Ovary (tissue), 7 donors: ENCODE measurements at regions not wholly inside any gene's neighbourhood (a gene's known extent, or its start where the extent isn't known, plus 50 kb on each side); places are given as distances from the start of the nearest gene placed in this dataset.

ENCODE experiments used
- DNase-seq, 5 donors: peaks; one replicate each; pipeline ENCODE4 v3.0.0-alpha.2; 2019 to 2020
- H3K27ac ChIP-seq, 2 donors: fragments of 200-600 bp; one replicate each; pipeline versions ENCODE4 v1.5.1 to v1.8.0; 2019 to 2022
- H3K27me3 ChIP-seq: fragments of 200-600 bp; one replicate; pipeline ENCODE4 v1.8.0; 2022
- H3K36me3 ChIP-seq: fragments of 200-600 bp; sonication (generic); one replicate; pipeline ENCODE4 v1.5.1; 2019
- H3K4me1 ChIP-seq: one replicate; pipeline ENCODE4 v1.8.1; 2013; ENCODE audit warnings: mild to moderate bottlenecking, moderate library complexity; ENCODE audit not compliant: insufficient read depth
- H3K4me3 ChIP-seq: fragments of 200-600 bp; sonication (generic); one replicate; pipeline ENCODE4 v1.5.1; 2017
- H3K9me3 ChIP-seq, 2 donors: fragments of 200-600 bp in 1 of 2; sonication (generic) in 1 of 2; one replicate each; pipeline versions ENCODE4 v1.5.1 to v1.8.1; 2013 to 2019; ENCODE audit warnings: mild to moderate bottlenecking in 1 of 2, moderate library complexity in 1 of 2
- CTCF ChIP-seq, 3 donors: fragments of 450-650 bp in 2 of 3; fragments of 200-600 bp in 1 of 3; IDR thresholded peaks; one replicate each; pipeline versions ENCODE4 v1.5.1 to v1.8.0; 2016 to 2022; ENCODE audit warnings: antibody characterized with exemption in 3 of 3, mild to moderate bottlenecking in 1 of 3
- EP300 ChIP-seq: sonication (generic); formaldehyde crosslinking; IDR thresholded peaks from one replicate; pipeline ENCODE4 v1.6.1; 2017; ENCODE audit warnings: antibody characterized with exemption
- POLR2A ChIP-seq: fragments of 450-650 bp; IDR thresholded peaks from one replicate; pipeline ENCODE4 v1.6.1; 2017; ENCODE audit warnings: antibody characterized with exemption, mild to moderate bottlenecking, moderate library complexity
- WGBS, 3 donors: extraction: QIAGEN DNeasy Blood & Tissue Kit in 1 of 3; methylation state at CpG; one replicate each; pipeline versions ENCODE4 v1.1.5 to v1.1.7; 2013 to 2017; 5-methylcytosine and 5-hydroxymethylcytosine counted together
- intact Hi-C, 4 donors: fragments of 100-400 bp; cut with DNase I; formaldehyde crosslinking; loops; one replicate each; pipeline versions ENCODE4 v1.11.0 to v1.15.1; 2022 to 2023
- donor health status: DM: no; HTN: no; CAD: no; lungs with moderate emphysema.
- donor health status: DM: no; HTN: no; CAD: no.
- donor health status: Bipolar disorder and iron deficiency.
- donor health status: DM: no; HTN: no; CAD: no.
- donor health status: DM: yes; HTN: yes; CAD: no.

DNA sequence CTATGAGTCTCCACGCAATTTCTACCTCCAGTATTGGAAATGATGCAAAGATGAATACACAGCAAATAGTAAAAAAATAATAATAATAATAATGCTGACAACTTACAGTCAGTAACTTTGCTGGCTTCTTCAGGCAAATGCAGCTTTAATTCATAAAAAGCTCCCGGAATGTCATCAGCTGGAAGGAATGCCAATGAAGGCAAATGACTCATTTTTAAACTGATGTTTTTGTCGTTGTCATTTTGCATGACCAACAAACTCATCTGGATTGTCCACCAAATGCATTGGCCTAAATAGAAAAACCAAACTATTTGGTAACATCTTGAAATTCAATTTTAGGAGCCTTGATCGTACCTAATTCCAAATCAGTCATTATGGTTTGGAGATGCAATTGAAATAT is 217.1 kb downstream of the ALDH8A1 start:
- no peak for TF ChIP-seq POLR2A
- TF ChIP-seq CTCF (IDR thresholded peaks at IDR 0.05), result no peak
- 65 to 94% (median 78%) methylated on average over 4 of the region's 4 CpGs for WGBS, 3 donors
- Histone ChIP-seq H3K36me3 (no peaks in the 10 kb centered on the region), H3K27me3 (no peaks in the 10 kb centered on the region), H3K9me3 (no peaks in the 10 kb centered on the region), H3K27ac (no peak overlapping the region), H3K4me3 (no peak overlapping the region), H3K4me1 (no peaks in the 10 kb centered on the region)
- no peak for DNase-seq
- intact Hi-C loops, result no loop called here

DNA sequence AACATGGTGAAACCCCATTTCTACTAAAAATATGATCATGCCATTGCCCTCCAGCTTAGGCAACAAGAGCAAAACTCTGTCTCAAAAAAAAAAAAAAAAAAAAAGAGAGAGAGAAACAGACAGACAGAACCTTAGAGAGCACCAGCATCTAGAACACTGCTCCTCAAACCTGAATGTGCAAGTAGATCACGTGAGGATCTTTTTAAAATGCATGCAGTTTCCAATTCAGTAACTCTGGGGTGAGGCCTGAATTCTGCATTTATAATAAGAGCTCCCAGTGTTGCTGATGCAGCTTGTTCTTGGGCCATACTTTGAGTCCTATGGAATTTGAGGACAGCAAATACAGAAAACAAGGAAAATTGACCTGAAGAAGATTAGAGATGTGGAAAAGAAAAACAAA is 218.3 kb downstream of the ALDH8A1 start:
- Histone ChIP-seq H3K9me3 (no peaks in the 10 kb centered on the region), H3K4me1 (no peaks in the 10 kb centered on the region), H3K27me3 (no peaks in the 10 kb centered on the region), H3K4me3 (no peak overlapping the region), H3K27ac (no peak overlapping the region), H3K36me3 (no peaks in the 10 kb centered on the region)
- 89 to 100% (median 96%) methylated on average over 1 of the region's 1 CpG for WGBS, 3 donors
- no peak for TF ChIP-seq CTCF (IDR thresholded peaks at IDR 0.05)
- TF ChIP-seq EP300, result no peak
- TF ChIP-seq POLR2A, result no peak
- intact Hi-C loops, result no loop called here
- no peak for DNase-seq

DNA sequence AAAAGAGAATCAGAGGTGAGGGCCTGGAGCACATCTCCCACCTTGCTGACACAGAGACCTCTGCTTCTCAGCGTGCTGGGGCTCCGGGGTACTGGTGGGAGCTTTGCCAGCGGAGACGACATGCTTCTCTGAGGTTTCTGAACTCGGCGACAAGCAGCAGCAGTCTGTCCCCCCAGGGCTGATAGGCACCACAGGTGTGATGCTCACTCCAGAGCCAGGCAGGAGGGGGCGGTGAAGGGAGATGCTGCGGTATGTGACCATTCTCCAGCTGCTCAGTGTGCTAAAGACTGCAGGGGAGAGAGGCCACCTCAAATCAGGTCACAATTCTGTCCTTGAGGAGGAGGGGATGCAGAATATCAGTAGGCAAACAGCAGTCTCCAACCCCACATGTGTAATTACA is 219.9 kb downstream of the ALDH8A1 start:
- no peaks in the 10 kb centered on the region for H3K4me1 ChIP-seq
- H3K4me3 ChIP-seq, result no peak overlapping the region
- no peak for DNase-seq
- H3K27ac ChIP-seq, result no peak overlapping the region
- intact Hi-C loops, result no loop called here
- no peaks in the 10 kb centered on the region for H3K27me3 ChIP-seq
- H3K36me3 ChIP-seq, result no peaks in the 10 kb centered on the region
- H3K9me3 ChIP-seq, result no peaks in the 10 kb centered on the region
- 87 to 88% (median 88%) methylated on average over 8 of the region's 8 CpGs for WGBS, 3 donors
- TF ChIP-seq POLR2A (no peak), EP300 (no peak), CTCF (IDR thresholded peaks at IDR 0.05) (no peak)

- no peak for DNase-seq
- H3K27ac ChIP-seq, result no peak overlapping the region
- WGBS, 3 donors, result 59 to 75% (median 68%) methylated on average over 4 of the region's 4 CpGs
- H3K36me3 ChIP-seq, result no peaks in the 10 kb centered on the region
- TF ChIP-seq POLR2A (no peak), EP300 (no peak), CTCF (IDR thresholded peaks at IDR 0.05) (no peak)
- peaks cover 2% of the 10 kb centered on the region for H3K4me1 ChIP-seq
- H3K9me3 ChIP-seq, result no peaks in the 10 kb centered on the region
- H3K27me3 ChIP-seq, result no peaks in the 10 kb centered on the region
- no peak overlapping the region for H3K4me3 ChIP-seq
- intact Hi-C loops, result no loop called here
Measured at GRCh38 chr6:134729561-134729960, 220.3 kb downstream of the ALDH8A1 start.

DNA sequence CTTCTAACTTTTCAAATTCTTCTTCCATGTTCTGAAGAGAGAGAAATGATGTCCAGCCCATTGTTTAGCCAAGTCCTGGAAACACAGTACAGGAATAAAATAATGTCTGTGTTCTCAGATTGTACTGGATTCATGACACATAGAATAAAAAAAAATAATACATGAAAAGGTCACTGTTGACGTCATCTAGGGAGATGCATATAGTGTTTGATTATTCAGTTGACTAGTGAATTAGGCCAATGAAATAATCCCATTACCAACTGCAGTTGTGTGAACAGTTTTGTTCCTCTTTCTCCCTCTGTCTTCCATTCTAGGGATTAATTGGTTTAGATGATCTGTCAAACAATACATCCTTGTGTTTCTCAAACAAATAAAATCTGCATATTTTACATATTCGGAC is 222.8 kb downstream of the ALDH8A1 start:
- Histone ChIP-seq H3K27me3 (no peaks in the 10 kb centered on the region), H3K27ac (no peak overlapping the region), H3K36me3 (no peaks in the 10 kb centered on the region), H3K9me3 (no peaks in the 10 kb centered on the region), H3K4me1 (peaks cover 7% of the 10 kb centered on the region), H3K4me3 (no peak overlapping the region)
- intact Hi-C loops, result no loop called here
- 93 to 95% (median 93%) methylated on average over 2 of the region's 2 CpGs for WGBS, 3 donors
- TF ChIP-seq CTCF (IDR thresholded peaks at IDR 0.05) (no peak), POLR2A (no peak), EP300 (no peak)
- DNase-seq, result no peak
